PC-3 (cell line): ENCODE measurements at regions not wholly inside any gene's neighbourhood (a gene's known extent, or its start where the extent isn't known, plus 50 kb on each side); places are given as distances from the start of the nearest gene placed in this dataset.

Experiments used
- EZH2phosphoT487 ChIP-seq: fragments of 300-600 bp; sonication (generic); IDR thresholded peaks from 2 replicates; pipeline ENCODE4 v1.6.1; 2018; ENCODE audit warnings: mild to moderate bottlenecking, antibody characterized with exemption, low read length, borderline replicate concordance
- TF ChIP-seq, protein P1 (sequence below): fragments of 300-600 bp; sonication (generic); conservative IDR thresholded peaks from 2 replicates; pipeline ENCODE4 v1.5.1; 2017; ENCODE audit warnings: antibody characterized with exemption, low read depth, mild to moderate bottlenecking, low read length

DNA sequence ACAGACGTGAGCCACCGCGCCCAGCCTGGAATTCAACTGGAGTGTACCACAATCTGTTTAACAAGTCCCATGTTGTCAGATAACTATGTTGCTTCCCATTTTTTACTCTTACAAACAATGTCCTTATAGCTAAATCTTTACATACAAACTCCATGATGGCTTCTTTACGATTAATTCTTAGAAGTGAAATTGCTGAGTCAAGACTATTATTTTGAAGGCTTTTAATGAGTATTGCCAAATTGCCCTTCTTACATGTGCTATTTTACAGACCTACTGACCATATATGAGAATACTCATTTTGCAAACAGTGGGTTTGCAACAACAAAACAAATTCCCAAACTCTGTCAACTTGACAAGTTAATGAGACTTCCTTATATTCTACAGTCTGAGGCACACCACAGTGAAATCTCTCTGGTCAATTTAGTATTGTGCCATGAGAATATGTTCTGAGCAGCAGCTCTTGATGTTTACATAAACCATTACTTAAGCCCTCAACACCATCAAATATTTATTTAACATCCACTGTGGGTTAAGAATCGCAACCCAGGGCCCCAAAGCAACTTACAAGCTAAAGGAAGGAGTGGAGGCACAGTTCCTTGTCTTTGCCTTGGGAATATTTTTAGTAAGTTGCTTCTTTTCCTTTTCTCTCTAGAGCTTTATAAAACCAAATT is 128.5 kb downstream of the SPRY1 start:
- TF ChIP-seq, protein P1, sequence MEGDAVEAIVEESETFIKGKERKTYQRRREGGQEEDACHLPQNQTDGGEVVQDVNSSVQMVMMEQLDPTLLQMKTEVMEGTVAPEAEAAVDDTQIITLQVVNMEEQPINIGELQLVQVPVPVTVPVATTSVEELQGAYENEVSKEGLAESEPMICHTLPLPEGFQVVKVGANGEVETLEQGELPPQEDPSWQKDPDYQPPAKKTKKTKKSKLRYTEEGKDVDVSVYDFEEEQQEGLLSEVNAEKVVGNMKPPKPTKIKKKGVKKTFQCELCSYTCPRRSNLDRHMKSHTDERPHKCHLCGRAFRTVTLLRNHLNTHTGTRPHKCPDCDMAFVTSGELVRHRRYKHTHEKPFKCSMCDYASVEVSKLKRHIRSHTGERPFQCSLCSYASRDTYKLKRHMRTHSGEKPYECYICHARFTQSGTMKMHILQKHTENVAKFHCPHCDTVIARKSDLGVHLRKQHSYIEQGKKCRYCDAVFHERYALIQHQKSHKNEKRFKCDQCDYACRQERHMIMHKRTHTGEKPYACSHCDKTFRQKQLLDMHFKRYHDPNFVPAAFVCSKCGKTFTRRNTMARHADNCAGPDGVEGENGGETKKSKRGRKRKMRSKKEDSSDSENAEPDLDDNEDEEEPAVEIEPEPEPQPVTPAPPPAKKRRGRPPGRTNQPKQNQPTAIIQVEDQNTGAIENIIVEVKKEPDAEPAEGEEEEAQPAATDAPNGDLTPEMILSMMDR = no peak
- no peak for TF ChIP-seq EZH2phosphoT487
